H1 (cell line): ENCODE measurements at regions not wholly inside any gene's neighbourhood (a gene's known extent, or its start where the extent isn't known, plus 50 kb on each side); places are given as distances from the start of the nearest gene placed in this dataset.

Experiments
- CTCF ChIA-PET: fragments of 300-600 bp; sonication (Branson Sonifier 250); formaldehyde crosslinking; loops from one replicate; lab custom pipeline; 2021; ENCODE audit not compliant: partially characterized antibody; lab: Charles Lee
- POLR2A ChIA-PET: fragments of 300-600 bp; sonication (Branson Sonifier 250); formaldehyde crosslinking; loops from one replicate; lab custom pipeline; 2021; ENCODE audit warnings: inconsistent platforms; ENCODE audit not compliant: partially characterized antibody; lab: Charles Lee
- DNase-seq, 2 experiments: peaks; one replicate each; pipeline versions ENCODE4 v3.0.0 to v3.0.0-alpha.2; 2010 to 2022; ENCODE audit warnings: low spot score in 2 of 2, low read depth in 1 of 2, mixed read lengths in 1 of 2
- FAIRE-seq: peaks from 2 replicates; lab custom pipeline; 2011; peaks lifted over from hg19 to GRCh38; lab: Jason Lieb, UNC
- H2AFZ ChIP-seq: 2 replicates; pipeline ENCODE4 v1.8.1; 2012; ENCODE audit warnings: low read length, inconsistent platforms
- H2AK5ac ChIP-seq: 2 replicates; pipeline ENCODE4 v1.6.1; 2013; ENCODE audit warnings: low read depth, low read length
- H2BK120ac ChIP-seq: replicated peaks from 2 replicates; pipeline ENCODE3; 2013; ENCODE audit warnings: low read depth, low read length, inconsistent platforms
- H2BK12ac ChIP-seq: 2 replicates; pipeline ENCODE4 v1.6.1; 2013; ENCODE audit warnings: low read depth, low read length
- H2BK15ac ChIP-seq: 2 replicates; pipeline ENCODE4 v1.6.1; 2013; ENCODE audit warnings: low read length
- H2BK20ac ChIP-seq: 2 replicates; pipeline ENCODE4 v1.6.1; 2013; ENCODE audit warnings: low read length
- H2BK5ac ChIP-seq: 2 replicates; pipeline ENCODE4 v1.6.1; 2013; ENCODE audit warnings: low read depth, low read length
- H3K14ac ChIP-seq: 2 replicates; pipeline ENCODE4 v1.6.1; 2013; ENCODE audit warnings: inconsistent platforms; ENCODE audit not compliant: insufficient read length
- H3K18ac ChIP-seq: 2 replicates; pipeline ENCODE4 v1.6.1; 2013; ENCODE audit warnings: low read length; ENCODE audit errors: extremely low read depth
- H3K23ac ChIP-seq: 2 replicates; pipeline ENCODE4 v1.6.1; 2013; ENCODE audit warnings: inconsistent platforms; ENCODE audit not compliant: insufficient read length
- H3K23me2 ChIP-seq: 2 replicates; pipeline ENCODE4 v1.6.1; 2013; ENCODE audit warnings: low read depth, low read length
- H3K27ac ChIP-seq: 2 replicates; pipeline ENCODE4 v1.6.1; 2011; ENCODE audit warnings: low read depth, low read length, inconsistent platforms
- H3K27me3 ChIP-seq, 4 experiments: replicated peaks in 1 of 4; 1 replicate in 1 of 4; 2 replicates in 3 of 4; pipeline versions ENCODE4 v1.6.1 to v1.8.1; 2011 to 2013; ENCODE audit warnings: low read length in 3 of 4, mild to moderate bottlenecking in 3 of 4, inconsistent platforms in 2 of 4, mixed read lengths in 2 of 4, moderate library complexity in 1 of 4; ENCODE audit not compliant: control insufficient read depth in 3 of 4, insufficient read depth in 3 of 4; ENCODE audit errors: extremely low read depth in 1 of 4
- H3K36me3 ChIP-seq, 4 experiments: 2 replicates each; pipeline versions ENCODE4 v1.6.1 to v1.8.1; 2011 to 2013; ENCODE audit warnings: mild to moderate bottlenecking in 4 of 4, low read length in 3 of 4, moderate library complexity in 2 of 4, control low read depth in 1 of 4, inconsistent platforms in 1 of 4; ENCODE audit not compliant: insufficient read depth in 4 of 4, control insufficient read depth in 2 of 4
- H3K4ac ChIP-seq: replicated peaks from 2 replicates; pipeline ENCODE3; 2013; ENCODE audit warnings: low read length, low read depth, mixed read lengths, inconsistent platforms; ENCODE audit not compliant: insufficient read length
- H3K4me1 ChIP-seq, 4 experiments: replicated peaks in 1 of 4; 1 replicate in 1 of 4; 2 replicates in 3 of 4; pipeline versions ENCODE4 v1.6.1 to v1.8.1; 2011 to 2013; ENCODE audit warnings: low read length in 3 of 4, inconsistent platforms in 2 of 4, mixed read lengths in 1 of 4; ENCODE audit not compliant: insufficient read depth in 4 of 4, control insufficient read depth in 3 of 4
- H3K4me2 ChIP-seq, 2 experiments: 2 replicates each; pipeline versions ENCODE4 v1.6.1 to v1.8.1; 2011 to 2013; ENCODE audit warnings: low read depth in 2 of 2, low read length in 2 of 2, control low read depth in 1 of 2, inconsistent platforms in 1 of 2, mild to moderate bottlenecking in 1 of 2; ENCODE audit not compliant: insufficient read depth in 1 of 2
- H3K4me3 ChIP-seq, 4 experiments: fragments of 200-600, 300-600 bp in 1 of 4; sonication (generic), shearing (Covaris generic), sonication (Bioruptor Twin) in 1 of 4; 2 replicates each; pipeline versions ENCODE4 v1.5.1 to v1.8.1; 2011 to 2016; ENCODE audit warnings: low read length in 4 of 4, low read depth in 3 of 4, control low read depth in 2 of 4, inconsistent platforms in 2 of 4, mild to moderate bottlenecking in 2 of 4, mixed read lengths in 1 of 4, moderate library complexity in 1 of 4; ENCODE audit not compliant: insufficient read depth in 2 of 4; ENCODE audit errors: extremely low read depth in 1 of 4
- H3K56ac ChIP-seq: replicated peaks from 2 replicates; pipeline ENCODE3; 2013; ENCODE audit warnings: low read depth, mild to moderate bottlenecking, mixed read lengths, low read length, inconsistent platforms; ENCODE audit not compliant: insufficient read length
- H3K79me1 ChIP-seq: 2 replicates; pipeline ENCODE4 v1.6.1; 2013; ENCODE audit warnings: low read depth, low read length, control low read depth
- H3K79me2 ChIP-seq, 2 experiments: 2 replicates each; pipeline versions ENCODE4 v1.6.1 to v1.8.1; 2012 to 2013; ENCODE audit warnings: low read length in 2 of 2, mild to moderate bottlenecking in 2 of 2, inconsistent platforms in 1 of 2; ENCODE audit not compliant: insufficient read depth in 2 of 2, control insufficient read depth in 1 of 2
- H3K9ac ChIP-seq, 4 experiments: replicated peaks in 1 of 4; 1 replicate in 1 of 4; 2 replicates in 3 of 4; pipeline versions ENCODE4 v1.6.1 to v1.8.1; 2011 to 2013; ENCODE audit warnings: low read depth in 3 of 4, low read length in 3 of 4, control low read depth in 2 of 4, mild to moderate bottlenecking in 2 of 4, moderate library complexity in 2 of 4, inconsistent platforms in 1 of 4; ENCODE audit errors: extremely low read depth in 1 of 4
- H3K9me3 ChIP-seq, 2 experiments: 2 replicates each; pipeline versions ENCODE4 v1.6.1 to v1.8.1; 2012 to 2013; ENCODE audit warnings: mild to moderate bottlenecking in 2 of 2, moderate library complexity in 2 of 2, control low read depth in 1 of 2, inconsistent platforms in 1 of 2, low read depth in 1 of 2, low read length in 1 of 2, mixed read lengths in 1 of 2; ENCODE audit not compliant: insufficient read depth in 2 of 2
- H4K20me1 ChIP-seq, 2 experiments: replicated peaks in 1 of 2; 2 replicates each; pipeline versions ENCODE3 to v1.8.1; 2011 to 2013; ENCODE audit warnings: inconsistent platforms in 2 of 2, low read length in 2 of 2, mild to moderate bottlenecking in 1 of 2; ENCODE audit not compliant: insufficient read depth in 2 of 2, control insufficient read depth in 1 of 2
- H4K5ac ChIP-seq: 2 replicates; pipeline ENCODE4 v1.6.1; 2013; ENCODE audit warnings: low read length, low read depth, mixed read lengths, inconsistent platforms; ENCODE audit not compliant: insufficient read length
- H4K8ac ChIP-seq: 2 replicates; pipeline ENCODE4 v1.8.0; 2013; ENCODE audit warnings: mild to moderate bottlenecking, moderate library complexity, low read length, inconsistent platforms; ENCODE audit not compliant: insufficient read depth; ENCODE audit errors: extremely low read depth
- H4K91ac ChIP-seq: replicated peaks from 2 replicates; pipeline ENCODE3; 2013; ENCODE audit warnings: low read length, mixed read lengths, inconsistent platforms; ENCODE audit not compliant: insufficient read length
- BRCA1 ChIP-seq: IDR thresholded peaks from 2 replicates; pipeline ENCODE4 v1.6.1; 2012; ENCODE audit warnings: low read depth, low read length, improper control_type of control experiment
- CEBPB ChIP-seq: IDR thresholded peaks from 2 replicates; pipeline ENCODE4 v1.6.1; 2012; ENCODE audit warnings: low read depth, low read length
- CHD2 ChIP-seq: IDR thresholded peaks from 2 replicates; pipeline ENCODE4 v1.6.1; 2012; ENCODE audit warnings: low read length, improper control_type of control experiment
- EP300 ChIP-seq, 2 experiments: IDR thresholded peaks; 1 replicate in 1 of 2; 2 replicates in 1 of 2; pipeline ENCODE4 v1.6.1; 2011 to 2012; ENCODE audit warnings: low read depth in 2 of 2, low read length in 2 of 2, mild to moderate bottlenecking in 2 of 2, borderline replicate concordance in 1 of 2, inconsistent platforms in 1 of 2, moderate library complexity in 1 of 2
- POLR2AphosphoS5 ChIP-seq: IDR thresholded peaks from 2 replicates; pipeline ENCODE4 v1.6.1; 2011; ENCODE audit warnings: low read depth, low read length
- POU5F1 ChIP-seq: IDR thresholded peaks from 2 replicates; pipeline ENCODE4 v1.6.1; 2011; ENCODE audit warnings: low read depth, mild to moderate bottlenecking, low read length, moderate library complexity
- SIRT6 ChIP-seq: IDR thresholded peaks from one replicate; pipeline ENCODE4 v1.7.1; 2012; ENCODE audit warnings: low read length, inconsistent platforms

GRCh38 chr2:31784868-31785267, 204.1 kb upstream of the SRD5A2 start:
- no peak overlapping the region for H2BK15ac ChIP-seq
- TF ChIP-seq CEBPB = no peak
- TF ChIP-seq POU5F1 = no peak
- TF ChIP-seq EP300 (IDR thresholded peaks at IDR 0.05; ENCODE audit: borderline replicate concordance in 1 of 2, low read depth in 2 of 2, low read length in 2 of 2) = no peak
- TF ChIP-seq SIRT6 = no peak
- no peak for TF ChIP-seq CHD2
- TF ChIP-seq BRCA1 = no peak
- TF ChIP-seq POLR2AphosphoS5 = no peak

More at GRCh38 chr2:31784868-31785267, 204.1 kb upstream of the SRD5A2 start:
- ChIA-PET POLR2A (no interaction called here), CTCF (no interaction called here)
- H2BK5ac ChIP-seq = no peak overlapping the region
- DNase-seq (no peak), FAIRE-seq (no peak)
- no peak overlapping the region for H3K4me2 ChIP-seq
- no peak overlapping the region for H2BK20ac ChIP-seq
- H3K9me3 ChIP-seq = peaks cover 17 to 18% of the 10 kb centered on the region in 2 experiments
- H4K91ac ChIP-seq = no peak overlapping the region
- H3K27me3 ChIP-seq = no peaks in the 10 kb centered on the region
- no peak overlapping the region for H4K5ac ChIP-seq
- H4K20me1 ChIP-seq = no peaks in the 10 kb centered on the region
- no peak overlapping the region for H3K4me3 ChIP-seq
- no peak overlapping the region for H2BK12ac ChIP-seq
- no peaks in the 10 kb centered on the region for H3K36me3 ChIP-seq
- H3K79me1 ChIP-seq = no peaks in the 10 kb centered on the region
- H2BK120ac ChIP-seq = no peak overlapping the region
- H2AK5ac ChIP-seq = no peak overlapping the region
- H3K56ac ChIP-seq = no peak overlapping the region
- H3K79me2 ChIP-seq = no peaks in the 10 kb centered on the region
- no peak overlapping the region for H3K27ac ChIP-seq
- H3K9ac ChIP-seq = no peak overlapping the region
- H2AFZ ChIP-seq = no peak overlapping the region
- H3K4me1 ChIP-seq = no peaks in the 10 kb centered on the region
- H3K14ac ChIP-seq = no peak overlapping the region
- no peak overlapping the region for H3K18ac ChIP-seq
- no peak overlapping the region for H3K23ac ChIP-seq
- H3K4ac ChIP-seq = no peak overlapping the region
- H3K23me2 ChIP-seq = no peaks in the 10 kb centered on the region
- no peak overlapping the region for H4K8ac ChIP-seq
